ENCODE measurements at regions not wholly inside any gene's neighbourhood (a gene's known extent, or its start where the extent isn't known, plus 50 kb on each side); places are given as distances from the start of the nearest gene placed in this dataset.

- no peaks in the 10 kb centered on the region for H3K9me3 Mint-ChIP-seq
- peaks cover 17% of the 10 kb centered on the region for H3K4me1 Mint-ChIP-seq
- H3K27me3 Mint-ChIP-seq (ENCODE audit: low read depth): no peaks in the 10 kb centered on the region
- H3K36me3 Mint-ChIP-seq: no peaks in the 10 kb centered on the region
- H3K27ac Mint-ChIP-seq: no peak overlapping the region
- TF ChIP-seq CTCF (IDR thresholded peaks at IDR 0.05; ENCODE audit: unreplicated experiment): no peak
- H3K4me3 Mint-ChIP-seq: no peak overlapping the region
- DNase-seq (ENCODE audit: low spot score in 2 of 2, unreplicated experiment in 2 of 2): no peak
Measured at GRCh38 chr1:65045022-65045817, 78.9 kb upstream of the JAK1 start.

GRCh38 chr1:65048335-65048734 is 82.0 kb upstream of the JAK1 start:
- no peaks in the 10 kb centered on the region for H3K9me3 Mint-ChIP-seq
- DNase-seq (ENCODE audit: low spot score in 2 of 2, unreplicated experiment in 2 of 2): no peak
- peaks cover 17% of the 10 kb centered on the region for H3K4me1 Mint-ChIP-seq
- no peak overlapping the region for H3K4me3 Mint-ChIP-seq
- peaks cover 1% of the 10 kb centered on the region for H3K27me3 Mint-ChIP-seq (ENCODE audit: low read depth)
- TF ChIP-seq CTCF (IDR thresholded peaks at IDR 0.05; ENCODE audit: unreplicated experiment): no peak
- H3K27ac Mint-ChIP-seq: no peak overlapping the region
- no peaks in the 10 kb centered on the region for H3K36me3 Mint-ChIP-seq

- TF ChIP-seq CTCF (IDR thresholded peaks at IDR 0.05; ENCODE audit: unreplicated experiment): no peak
- DNase-seq (ENCODE audit: low spot score in 2 of 2, unreplicated experiment in 2 of 2): no peak
- peaks cover 7% of the 10 kb centered on the region for H3K36me3 Mint-ChIP-seq
- H3K9me3 Mint-ChIP-seq: peaks cover 2% of the 10 kb centered on the region
- peaks cover 1% of the 10 kb centered on the region for H3K27me3 Mint-ChIP-seq (ENCODE audit: low read depth)
- H3K4me1 Mint-ChIP-seq: peaks cover 14% of the 10 kb centered on the region
- no peak overlapping the region for H3K27ac Mint-ChIP-seq
- no peak overlapping the region for H3K4me3 Mint-ChIP-seq
Measured at GRCh38 chr1:65049941-65050713, 83.8 kb upstream of the JAK1 start.

- TF ChIP-seq CTCF (IDR thresholded peaks at IDR 0.05; ENCODE audit: unreplicated experiment): no peak
- H3K27me3 Mint-ChIP-seq (ENCODE audit: low read depth): peaks cover 1% of the 10 kb centered on the region
- no peak overlapping the region for H3K4me3 Mint-ChIP-seq
- peaks cover 10% of the 10 kb centered on the region for H3K4me1 Mint-ChIP-seq
- H3K36me3 Mint-ChIP-seq: peaks cover 12% of the 10 kb centered on the region
- DNase-seq (ENCODE audit: low spot score in 2 of 2, unreplicated experiment in 2 of 2): no peak
- peaks cover 2% of the 10 kb centered on the region for H3K9me3 Mint-ChIP-seq
- no peak overlapping the region for H3K27ac Mint-ChIP-seq
Measured at GRCh38 chr1:65050735-65051134, 84.4 kb upstream of the JAK1 start.

- Mint-ChIP-seq H3K27me3 (ENCODE audit: low read depth) (peaks cover 1% of the 10 kb centered on the region), H3K36me3 (peaks cover 31% of the 10 kb centered on the region)
Measured at GRCh38 chr1:65054481-65054880, 88.1 kb upstream of the JAK1 start.

More at GRCh38 chr1:65054481-65054880, 88.1 kb upstream of the JAK1 start:
- Mint-ChIP-seq H3K4me1 (no peaks in the 10 kb centered on the region), H3K27ac (no peak overlapping the region), H3K4me3 (no peak overlapping the region), H3K9me3 (peaks cover 2% of the 10 kb centered on the region)
- DNase-seq (ENCODE audit: low spot score in 2 of 2, unreplicated experiment in 2 of 2): no peak
- no peak for TF ChIP-seq CTCF (IDR thresholded peaks at IDR 0.05; ENCODE audit: unreplicated experiment)

All from mesothelial cell of epicardium (in vitro differentiated cells).